Karpas-422 (cell line): ENCODE measurements at regions not wholly inside any gene's neighbourhood (a gene's known extent, or its start where the extent isn't known, plus 50 kb on each side); places are given as distances from the start of the nearest gene placed in this dataset.
"Not testable (repeated sequence)": the region's sequence is repeated elsewhere in the genome, so short reads cannot be mapped to it uniquely, and the experiment has no call there.

Source experiments
- DNase-seq: peaks from one replicate; pipeline ENCODE4 v3.0.0-alpha.2; 2015
- H2AFZ ChIP-seq: fragments of 200-600 bp; sonication (generic); 2 replicates; pipeline ENCODE4 v1.6.1; 2014; ENCODE audit warnings: antibody characterized with exemption, low read length, mixed read lengths
- H3K27ac ChIP-seq: fragments of 200-600 bp; sonication (generic); 2 replicates; pipeline ENCODE4 v1.5.1; 2014; ENCODE audit warnings: mild to moderate bottlenecking, low read length, moderate library complexity
- H3K27me3 ChIP-seq: fragments of 200-600 bp; sonication (generic); 2 replicates; pipeline ENCODE4 v1.6.1; 2014; ENCODE audit warnings: low read length, mixed read lengths
- H3K36me3 ChIP-seq: fragments of 200-600 bp; sonication (generic); 2 replicates; pipeline ENCODE4 v1.6.1; 2014; ENCODE audit warnings: low read length, mixed read lengths; ENCODE audit not compliant: insufficient read depth
- H3K4me1 ChIP-seq: fragments of 200-600 bp; sonication (generic); 2 replicates; pipeline ENCODE4 v1.6.1; 2014; ENCODE audit warnings: mild to moderate bottlenecking, low read length, mixed read lengths
- H3K4me2 ChIP-seq: fragments of 200-600 bp; sonication (generic); 2 replicates; pipeline ENCODE4 v1.6.1; 2014; ENCODE audit warnings: low read length, low read depth, mild to moderate bottlenecking; ENCODE audit not compliant: poor library complexity, severe bottlenecking
- H3K4me3 ChIP-seq: fragments of 200-600 bp; sonication (generic); 2 replicates; pipeline ENCODE4 v1.5.1; 2014; ENCODE audit warnings: mild to moderate bottlenecking, antibody characterized with exemption, low read length, mixed read lengths
- H3K79me2 ChIP-seq: fragments of 200-600 bp; sonication (generic); 2 replicates; pipeline ENCODE4 v1.6.1; 2014; ENCODE audit warnings: mild to moderate bottlenecking, low read length, mixed read lengths
- H3K9ac ChIP-seq: fragments of 200-600 bp; sonication (generic); 2 replicates; pipeline ENCODE4 v1.6.0; 2014; ENCODE audit warnings: low read length
- H3K9me2 ChIP-seq: fragments of 200-600 bp; sonication (generic), shearing (Covaris generic); replicated peaks from 2 replicates; pipeline ENCODE4 v1.6.0; 2014; ENCODE audit warnings: mild to moderate bottlenecking, low read length, moderate library complexity; ENCODE audit not compliant: insufficient read depth
- H3K9me3 ChIP-seq: fragments of 300-700, 200-600 bp; sonication (generic); 2 replicates; pipeline ENCODE4 v1.6.1; 2014; ENCODE audit warnings: low read length, mixed read lengths
- H4K20me1 ChIP-seq: fragments of 200-600 bp; sonication (generic); 2 replicates; pipeline ENCODE4 v1.6.1; 2014; ENCODE audit warnings: mild to moderate bottlenecking, antibody characterized with exemption, low read length, low read depth; ENCODE audit not compliant: insufficient read depth

- Histone ChIP-seq H2AFZ (no peak overlapping the region), H3K27me3 (no peaks in the 10 kb centered on the region), H3K4me1 (no peaks in the 10 kb centered on the region), H3K27ac (no peak overlapping the region), H3K4me2 (no peak overlapping the region), H3K9me3 (no peaks in the 10 kb centered on the region), H3K79me2 (no peaks in the 10 kb centered on the region), H3K9me2 (no peaks in the 10 kb centered on the region), H3K4me3 (no peak overlapping the region), H3K36me3 (no peaks in the 10 kb centered on the region), H4K20me1 (no peaks in the 10 kb centered on the region), H3K9ac (no peak overlapping the region)
- DNase-seq: no peak
Measured at GRCh38 chr17:55996826-55997225, 156.4 kb upstream of the ANKFN1 start.

GRCh38 chr17:56000411-56000810 lies 152.9 kb upstream of the ANKFN1 start:
- Histone ChIP-seq H3K4me3 (no peak overlapping the region), H3K36me3 (no peaks in the 10 kb centered on the region), H3K4me1 (no peaks in the 10 kb centered on the region), H2AFZ (no peak overlapping the region), H3K4me2 (no peak overlapping the region), H3K27me3 (no peaks in the 10 kb centered on the region), H3K9me2 (no peaks in the 10 kb centered on the region), H3K79me2 (no peaks in the 10 kb centered on the region), H4K20me1 (no peaks in the 10 kb centered on the region), H3K27ac (no peak overlapping the region), H3K9ac (no peak overlapping the region), H3K9me3 (no peaks in the 10 kb centered on the region)
- DNase-seq: no peak

GRCh38 chr17:56002656-56003055 lies 150.6 kb upstream of the ANKFN1 start:
- H3K36me3 ChIP-seq, H3K4me3 ChIP-seq, H3K4me1 ChIP-seq, H2AFZ ChIP-seq, H3K9ac ChIP-seq, H3K9me2 ChIP-seq, H3K27ac ChIP-seq, H3K79me2 ChIP-seq, H3K9me3 ChIP-seq, H3K4me2 ChIP-seq, DNase-seq, H4K20me1 ChIP-seq, H3K27me3 ChIP-seq: not testable (repeated sequence)

- Histone ChIP-seq H3K27ac (no peak overlapping the region), H3K9ac (no peak overlapping the region), H3K4me1 (no peaks in the 10 kb centered on the region), H4K20me1 (no peaks in the 10 kb centered on the region), H3K4me3 (no peak overlapping the region), H3K9me2 (no peaks in the 10 kb centered on the region), H3K4me2 (no peak overlapping the region), H2AFZ (no peak overlapping the region), H3K27me3 (no peaks in the 10 kb centered on the region), H3K79me2 (no peaks in the 10 kb centered on the region), H3K36me3 (no peaks in the 10 kb centered on the region), H3K9me3 (peaks cover 5% of the 10 kb centered on the region)
- no peak for DNase-seq
Measured at GRCh38 chr17:56009795-56010651, 143.3 kb upstream of the ANKFN1 start.

- Histone ChIP-seq H3K9me3 (peaks cover 5% of the 10 kb centered on the region), H3K4me1 (no peaks in the 10 kb centered on the region), H3K4me3 (no peak overlapping the region), H3K79me2 (no peaks in the 10 kb centered on the region), H3K36me3 (no peaks in the 10 kb centered on the region), H3K4me2 (no peak overlapping the region), H3K9me2 (no peaks in the 10 kb centered on the region), H4K20me1 (no peaks in the 10 kb centered on the region), H3K27ac (no peak overlapping the region), H3K27me3 (no peaks in the 10 kb centered on the region), H2AFZ (no peak overlapping the region), H3K9ac (no peak overlapping the region)
- DNase-seq: no peak
Measured at GRCh38 chr17:56011406-56012131, 141.7 kb upstream of the ANKFN1 start.

- no peak overlapping the region for H3K9ac ChIP-seq
- H3K36me3 ChIP-seq: no peaks in the 10 kb centered on the region
- no peaks in the 10 kb centered on the region for H4K20me1 ChIP-seq
Measured at GRCh38 chr17:56018211-56018610, 135.1 kb upstream of the ANKFN1 start.

GRCh38 chr17:56020369-56020768 lies 132.9 kb upstream of the ANKFN1 start:
- H3K36me3 ChIP-seq: no peaks in the 10 kb centered on the region
- H3K79me2 ChIP-seq: no peaks in the 10 kb centered on the region
- H4K20me1 ChIP-seq: no peaks in the 10 kb centered on the region
- H3K27me3 ChIP-seq: no peaks in the 10 kb centered on the region
- DNase-seq: no peak
- H3K4me2 ChIP-seq: no peak overlapping the region
- H3K9me2 ChIP-seq: no peaks in the 10 kb centered on the region
- no peak overlapping the region for H2AFZ ChIP-seq
- no peaks in the 10 kb centered on the region for H3K4me1 ChIP-seq
- H3K4me3 ChIP-seq: no peak overlapping the region
- H3K9me3 ChIP-seq: no peaks in the 10 kb centered on the region
- H3K9ac ChIP-seq: no peak overlapping the region
- no peak overlapping the region for H3K27ac ChIP-seq

More at GRCh38 chr17:56018211-56018610, 135.1 kb upstream of the ANKFN1 start:
- Histone ChIP-seq H3K27me3 (no peaks in the 10 kb centered on the region), H2AFZ (no peak overlapping the region), H3K9me2 (no peaks in the 10 kb centered on the region), H3K4me3 (no peak overlapping the region), H3K9me3 (peaks cover 3% of the 10 kb centered on the region; the same call in 1 of the 2 replicates), H3K4me1 (no peaks in the 10 kb centered on the region), H3K79me2 (no peaks in the 10 kb centered on the region), H3K27ac (no peak overlapping the region), H3K4me2 (no peak overlapping the region)
- no peak for DNase-seq

- no peaks in the 10 kb centered on the region for H3K9me3 ChIP-seq
- DNase-seq: no peak
- H3K9me2 ChIP-seq: no peaks in the 10 kb centered on the region
- no peak overlapping the region for H3K27ac ChIP-seq
- no peaks in the 10 kb centered on the region for H4K20me1 ChIP-seq
- no peak overlapping the region for H3K4me3 ChIP-seq
- H3K36me3 ChIP-seq: no peaks in the 10 kb centered on the region
- no peak overlapping the region for H2AFZ ChIP-seq
- no peaks in the 10 kb centered on the region for H3K27me3 ChIP-seq
- no peak overlapping the region for H3K9ac ChIP-seq
- no peak overlapping the region for H3K4me2 ChIP-seq
- no peaks in the 10 kb centered on the region for H3K4me1 ChIP-seq
- H3K79me2 ChIP-seq: no peaks in the 10 kb centered on the region
Measured at GRCh38 chr17:56021681-56022190, 131.5 kb upstream of the ANKFN1 start.
